Astrocyte (in vitro differentiated cells and primary cell): ENCODE measurements at regions not wholly inside any gene's neighbourhood (a gene's known extent, or its start where the extent isn't known, plus 50 kb on each side); places are given as distances from the start of the nearest gene placed in this dataset.

Experiments used
- DNase-seq: peaks from one replicate; pipeline ENCODE4 v3.0.0-alpha.2; 2010; ENCODE audit warnings: low read depth
- FAIRE-seq: peaks from 2 replicates; lab custom pipeline; 2011; peaks lifted over from hg19 to GRCh38; lab: Jason Lieb, UNC
- H2AFZ ChIP-seq: 2 replicates; pipeline ENCODE4 v1.6.0; 2012; ENCODE audit warnings: low read depth, low read length, inconsistent platforms
- H3K27ac ChIP-seq: 2 replicates; pipeline ENCODE4 v1.5.1; 2011; ENCODE audit warnings: low read depth, low read length, inconsistent platforms
- H3K27me3 ChIP-seq: 2 replicates; pipeline ENCODE4 v1.6.0; 2011; ENCODE audit warnings: low read length, inconsistent platforms; ENCODE audit not compliant: insufficient read depth
- H3K36me3 ChIP-seq: 2 replicates; pipeline ENCODE4 v1.5.1; 2011; ENCODE audit warnings: low read length, inconsistent platforms; ENCODE audit not compliant: insufficient read depth
- H3K4me1 ChIP-seq: 2 replicates; pipeline ENCODE4 v1.5.1; 2011; ENCODE audit warnings: low read length, inconsistent platforms; ENCODE audit not compliant: insufficient read depth
- H3K4me2 ChIP-seq: 2 replicates; pipeline ENCODE4 v1.6.0; 2012; ENCODE audit warnings: low read length, inconsistent platforms
- H3K4me3 ChIP-seq: 2 replicates; pipeline ENCODE4 v1.5.1; 2011; ENCODE audit warnings: low read depth, mild to moderate bottlenecking, low read length, inconsistent platforms; ENCODE audit not compliant: insufficient read depth
- H3K79me2 ChIP-seq: 2 replicates; pipeline ENCODE4 v1.6.0; 2012; ENCODE audit warnings: mild to moderate bottlenecking, low read length, inconsistent platforms; ENCODE audit not compliant: insufficient read depth
- H3K9ac ChIP-seq: 2 replicates; pipeline ENCODE4 v1.6.0; 2012; ENCODE audit warnings: mild to moderate bottlenecking, low read length, inconsistent platforms
- H3K9me3 ChIP-seq: 2 replicates; pipeline ENCODE4 v1.5.1; 2012; ENCODE audit warnings: low read depth, mild to moderate bottlenecking, low read length, inconsistent platforms; ENCODE audit not compliant: insufficient read depth
- H4K20me1 ChIP-seq: 2 replicates; pipeline ENCODE4 v1.6.0; 2012; ENCODE audit warnings: low read length, inconsistent platforms; ENCODE audit not compliant: insufficient read depth
- H3K27ac Mint-ChIP-seq: one replicate; pipeline ENCODE4 v1.8.0; 2021; ENCODE audit warnings: mild to moderate bottlenecking, mixed read lengths; ENCODE audit not compliant: unreplicated experiment
- H3K27me3 Mint-ChIP-seq: one replicate; pipeline ENCODE4 v1.8.0; 2021; ENCODE audit warnings: low read depth, mixed read lengths; ENCODE audit not compliant: unreplicated experiment
- H3K36me3 Mint-ChIP-seq: one replicate; pipeline ENCODE4 v1.8.0; 2021; ENCODE audit warnings: low read depth, mixed read lengths; ENCODE audit not compliant: unreplicated experiment
- H3K4me1 Mint-ChIP-seq: one replicate; pipeline ENCODE4 v1.8.0; 2021; ENCODE audit warnings: low read depth, mixed read lengths; ENCODE audit not compliant: unreplicated experiment
- H3K4me3 Mint-ChIP-seq: one replicate; pipeline ENCODE4 v1.8.0; 2021; ENCODE audit warnings: mild to moderate bottlenecking, moderate library complexity, mixed read lengths; ENCODE audit not compliant: unreplicated experiment
- H3K9me3 Mint-ChIP-seq: one replicate; pipeline ENCODE4 v1.8.0; 2021; ENCODE audit warnings: mild to moderate bottlenecking, mixed read lengths; ENCODE audit not compliant: unreplicated experiment
- CTCF ChIP-seq: IDR thresholded peaks from 2 replicates; pipeline ENCODE4 v1.5.1; 2011; ENCODE audit warnings: low read depth, mild to moderate bottlenecking, inconsistent platforms, low read length, moderate library complexity; ENCODE audit not compliant: insufficient read depth
- EZH2 ChIP-seq: IDR thresholded peaks from 2 replicates; pipeline ENCODE4 v1.6.1; 2012; ENCODE audit warnings: mild to moderate bottlenecking, low read length, inconsistent platforms; ENCODE audit not compliant: insufficient read depth

- Mint-ChIP-seq H3K36me3 (no peaks in the 10 kb centered on the region), H3K4me3 (no peak overlapping the region), H3K9me3 (peaks cover 5% of the 10 kb centered on the region), H3K27me3 (peaks cover 12% of the 10 kb centered on the region), H3K27ac (no peak overlapping the region), H3K4me1 (no peaks in the 10 kb centered on the region)
- H3K4me1 ChIP-seq, result no peaks in the 10 kb centered on the region
- no peaks in the 10 kb centered on the region for H3K79me2 ChIP-seq
- H4K20me1 ChIP-seq, result no peaks in the 10 kb centered on the region
- DNase-seq (no peak), FAIRE-seq (no peak)
- no peak overlapping the region for H3K4me3 ChIP-seq
- no peak overlapping the region for H3K27ac ChIP-seq
- no peaks in the 10 kb centered on the region for H3K36me3 ChIP-seq
- no peak overlapping the region for H3K4me2 ChIP-seq
- no peaks in the 10 kb centered on the region for H3K27me3 ChIP-seq
- no peak overlapping the region for H3K9ac ChIP-seq
- TF ChIP-seq EZH2, result no peak
- no peak for TF ChIP-seq CTCF
- H3K9me3 ChIP-seq, result peaks cover 2% of the 10 kb centered on the region
- no peak overlapping the region for H2AFZ ChIP-seq
Observed at GRCh38 chr1:14245954-14246353, 352.5 kb upstream of the KAZN start.

GRCh38 chr1:14246471-14246870 lies 352.0 kb upstream of the KAZN start:
- Histone ChIP-seq H4K20me1 (no peaks in the 10 kb centered on the region), H3K9ac (no peak overlapping the region), H3K27ac (no peak overlapping the region), H3K36me3 (no peaks in the 10 kb centered on the region), H2AFZ (no peak overlapping the region), H3K4me3 (no peak overlapping the region), H3K27me3 (no peaks in the 10 kb centered on the region), H3K79me2 (no peaks in the 10 kb centered on the region), H3K9me3 (peaks cover 2% of the 10 kb centered on the region), H3K4me2 (no peak overlapping the region), H3K4me1 (no peaks in the 10 kb centered on the region)
- FAIRE-seq (no peak), DNase-seq (no peak)
- no peak overlapping the region for H3K4me3 Mint-ChIP-seq
- H3K27me3 Mint-ChIP-seq, result peaks cover 14% of the 10 kb centered on the region
- H3K36me3 Mint-ChIP-seq, result no peaks in the 10 kb centered on the region
- no peak overlapping the region for H3K27ac Mint-ChIP-seq
- no peak for TF ChIP-seq EZH2
- TF ChIP-seq CTCF, result no peak
- no peaks in the 10 kb centered on the region for H3K4me1 Mint-ChIP-seq
- peaks cover 5% of the 10 kb centered on the region for H3K9me3 Mint-ChIP-seq

GRCh38 chr1:14247666-14248065 lies 350.8 kb upstream of the KAZN start:
- no peak overlapping the region for H3K9ac ChIP-seq
- H3K4me1 ChIP-seq, result no peaks in the 10 kb centered on the region
- no peak for DNase-seq
- no peak overlapping the region for H3K4me3 ChIP-seq
- no peak overlapping the region for H3K4me2 ChIP-seq
- no peaks in the 10 kb centered on the region for H3K27me3 ChIP-seq
- no peaks in the 10 kb centered on the region for H4K20me1 ChIP-seq
- no peaks in the 10 kb centered on the region for H3K79me2 ChIP-seq
- no peaks in the 10 kb centered on the region for H3K36me3 ChIP-seq
- no peak for TF ChIP-seq CTCF
- TF ChIP-seq EZH2, result no peak
- Mint-ChIP-seq H3K27me3 (peaks cover 14% of the 10 kb centered on the region), H3K27ac (no peak overlapping the region), H3K4me1 (no peaks in the 10 kb centered on the region), H3K36me3 (no peaks in the 10 kb centered on the region), H3K9me3 (peaks cover 5% of the 10 kb centered on the region), H3K4me3 (no peak overlapping the region)
- FAIRE-seq, result no peak
- no peak overlapping the region for H3K27ac ChIP-seq
- H3K9me3 ChIP-seq, result peaks cover 2% of the 10 kb centered on the region
- no peak overlapping the region for H2AFZ ChIP-seq
